ENCODE measurements at regions not wholly inside any gene's neighbourhood (a gene's known extent, or its start where the extent isn't known, plus 50 kb on each side); places are given as distances from the start of the nearest gene placed in this dataset.

DNA sequence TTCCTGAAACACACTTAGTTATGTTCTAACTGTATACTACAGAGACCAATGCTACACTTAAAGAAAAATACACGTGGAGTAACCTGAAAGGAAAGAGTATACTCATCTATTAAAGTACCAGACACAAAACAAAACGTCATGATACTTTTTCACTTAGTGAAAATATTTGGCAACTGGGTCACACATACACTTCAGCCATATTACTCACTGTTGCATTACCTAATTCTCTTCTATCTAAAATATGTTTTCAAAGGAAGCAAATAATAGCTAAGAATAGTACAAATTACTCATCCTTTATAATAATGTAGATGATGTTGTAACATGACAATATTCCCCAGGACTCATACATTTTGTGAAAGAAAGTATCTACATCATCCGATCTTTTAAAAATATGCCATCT, 76.5 kb upstream of the EPB41L3 start:
- CTCF ChIA-PET = no interaction called here
- no peaks in the 10 kb centered on the region for H3K9me3 Mint-ChIP-seq (ENCODE audit: low read depth)
- H3K36me3 Mint-ChIP-seq = no peaks in the 10 kb centered on the region

DNA sequence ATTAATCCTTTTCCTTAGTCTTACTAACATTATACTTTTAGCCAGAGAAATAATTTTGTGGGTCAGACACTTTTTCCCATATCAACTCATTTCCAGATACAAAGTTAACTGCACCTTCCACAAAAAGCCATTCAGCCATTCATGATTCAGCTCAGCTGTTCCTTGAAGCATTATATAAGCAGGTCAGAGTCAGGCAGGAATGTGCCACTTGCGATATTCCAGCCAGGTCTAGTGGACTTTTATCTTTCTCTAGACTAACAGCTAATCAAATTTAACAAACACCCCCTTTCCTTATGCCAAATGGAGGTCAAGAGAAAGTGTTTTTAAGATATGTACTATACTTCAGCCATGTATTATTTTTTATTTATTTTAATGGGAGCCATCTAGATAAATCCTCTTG, 75.6 kb upstream of the EPB41L3 start:
- no peaks in the 10 kb centered on the region for H3K36me3 Mint-ChIP-seq
- no peak overlapping the region for H3K4me3 Mint-ChIP-seq
- no peak overlapping the region for H3K27ac Mint-ChIP-seq
- no peaks in the 10 kb centered on the region for H3K4me1 Mint-ChIP-seq
- CTCF ChIA-PET = no interaction called here
- no peak for DNase-seq
- no peaks in the 10 kb centered on the region for H3K27me3 Mint-ChIP-seq
- no peak for ATAC-seq
- no peaks in the 10 kb centered on the region for H3K9me3 Mint-ChIP-seq (ENCODE audit: low read depth)

More for the DNA sequence above, 76.5 kb upstream of the EPB41L3 start:
- H3K27me3 Mint-ChIP-seq = no peaks in the 10 kb centered on the region
- no peak overlapping the region for H3K27ac Mint-ChIP-seq
- ATAC-seq (no peak), DNase-seq (no peak)
- no peaks in the 10 kb centered on the region for H3K4me1 Mint-ChIP-seq
- no peak overlapping the region for H3K4me3 Mint-ChIP-seq

DNA sequence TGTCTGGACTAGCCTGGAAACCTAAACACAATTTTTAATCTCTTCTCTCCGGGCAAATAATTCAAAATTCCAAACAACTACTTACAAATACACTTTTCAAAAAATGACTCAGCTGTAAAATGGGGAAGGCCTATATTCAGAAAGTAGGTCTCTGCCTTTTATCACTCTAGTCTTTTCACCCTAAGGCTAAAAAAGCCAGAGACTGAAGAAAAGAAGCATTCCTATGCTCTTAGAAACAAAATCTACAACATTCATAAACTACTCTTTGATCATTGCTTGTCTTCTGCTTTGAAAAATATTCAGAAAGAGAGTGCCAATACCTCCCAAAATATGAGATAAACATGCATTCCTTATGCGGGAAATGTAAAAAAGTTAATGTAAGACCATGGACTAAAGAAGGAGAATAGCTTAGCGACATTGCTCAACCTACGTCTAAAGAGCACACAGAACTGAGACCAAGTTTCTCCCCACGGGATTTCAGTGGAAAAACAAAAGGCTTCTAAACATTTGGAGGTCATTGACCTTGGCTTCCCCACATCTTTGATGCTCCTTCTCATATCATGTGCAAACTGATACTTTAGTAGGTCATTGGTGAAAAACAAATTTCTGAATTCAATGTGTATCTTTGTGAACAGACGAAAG, 74.4 kb upstream of the EPB41L3 start:
- DNase-seq = no peak
- H3K4me3 Mint-ChIP-seq = no peak overlapping the region
- CTCF ChIA-PET = no interaction called here
- no peaks in the 10 kb centered on the region for H3K9me3 Mint-ChIP-seq (ENCODE audit: low read depth)
- H3K27ac Mint-ChIP-seq = no peak overlapping the region
- ATAC-seq = no peak
- H3K4me1 Mint-ChIP-seq = no peaks in the 10 kb centered on the region
- no peaks in the 10 kb centered on the region for H3K27me3 Mint-ChIP-seq
- H3K36me3 Mint-ChIP-seq = no peaks in the 10 kb centered on the region

DNA sequence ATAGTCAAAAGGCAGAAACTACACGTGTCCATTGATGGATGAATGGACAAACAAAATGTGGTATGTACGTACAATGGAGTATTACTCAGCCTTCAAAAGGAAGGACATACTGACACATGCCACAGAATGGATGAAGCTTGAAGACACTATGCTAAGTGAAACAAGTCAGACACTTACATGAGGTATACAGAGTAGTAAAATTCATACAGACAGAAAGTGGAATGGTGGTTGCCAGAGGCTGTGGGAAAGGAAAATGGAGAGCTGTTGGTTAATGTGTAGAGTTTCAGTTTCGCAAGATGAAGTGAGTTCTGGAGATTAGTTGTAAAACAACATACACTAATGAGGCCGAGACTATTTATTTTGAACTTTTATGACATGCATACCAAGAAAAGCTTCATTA, 67.4 kb upstream of the EPB41L3 start:
- H3K36me3 Mint-ChIP-seq = no peaks in the 10 kb centered on the region
- ATAC-seq (no peak), DNase-seq (no peak)
- no peaks in the 10 kb centered on the region for H3K9me3 Mint-ChIP-seq (ENCODE audit: low read depth)
- no peak overlapping the region for H3K27ac Mint-ChIP-seq
- H3K4me1 Mint-ChIP-seq = no peaks in the 10 kb centered on the region
- CTCF ChIA-PET = no interaction called here
- H3K27me3 Mint-ChIP-seq = no peaks in the 10 kb centered on the region
- no peak overlapping the region for H3K4me3 Mint-ChIP-seq

DNA sequence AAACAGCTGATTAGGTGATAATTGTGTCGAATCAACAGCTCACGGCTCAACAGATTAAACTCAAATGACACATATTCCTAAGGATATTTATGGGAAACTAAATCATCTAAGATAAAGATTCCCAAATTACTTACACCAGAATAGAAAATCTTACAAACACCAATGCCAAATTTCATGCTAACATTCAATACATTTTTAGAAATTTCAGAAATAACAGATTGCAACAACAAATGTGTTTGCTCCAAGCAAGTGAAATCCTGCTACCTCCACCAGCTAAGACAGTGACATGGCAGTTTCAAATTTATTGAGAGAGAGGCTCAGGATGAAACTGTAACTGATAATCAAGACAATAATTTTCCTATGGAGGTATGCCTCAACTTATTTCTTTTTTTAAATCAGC, 65.0 kb upstream of the EPB41L3 start:
- ATAC-seq = no peak
- no peaks in the 10 kb centered on the region for H3K4me1 Mint-ChIP-seq
- no peaks in the 10 kb centered on the region for H3K9me3 Mint-ChIP-seq (ENCODE audit: low read depth)
- no peak overlapping the region for H3K27ac Mint-ChIP-seq
- DNase-seq = no peak
- H3K4me3 Mint-ChIP-seq = no peak overlapping the region
- CTCF ChIA-PET = no interaction called here
- no peaks in the 10 kb centered on the region for H3K27me3 Mint-ChIP-seq
- H3K36me3 Mint-ChIP-seq = no peaks in the 10 kb centered on the region

DNA sequence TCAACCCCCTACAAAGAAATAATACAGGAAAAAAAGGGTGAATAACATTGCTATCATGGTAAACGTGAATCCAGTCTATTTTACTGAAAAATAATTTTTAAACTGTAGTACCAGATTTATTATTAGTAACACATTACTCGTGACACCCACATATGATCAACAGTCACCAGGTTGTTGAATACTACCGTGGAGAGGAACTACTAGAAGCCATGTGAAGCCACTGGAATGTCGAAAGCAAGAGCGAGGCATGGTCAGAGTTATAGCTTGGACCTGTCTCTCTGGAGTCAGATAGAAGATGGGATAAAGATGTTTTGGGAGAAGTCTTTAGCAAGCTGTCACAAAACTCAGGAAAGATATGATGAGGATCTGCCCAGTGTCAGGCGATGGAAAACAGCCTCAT, 63.2 kb upstream of the EPB41L3 start:
- Mint-ChIP-seq H3K4me3 (no peak overlapping the region), H3K27me3 (no peaks in the 10 kb centered on the region), H3K36me3 (no peaks in the 10 kb centered on the region), H3K9me3 (ENCODE audit: low read depth) (no peaks in the 10 kb centered on the region), H3K4me1 (no peaks in the 10 kb centered on the region), H3K27ac (no peak overlapping the region)
- ATAC-seq = no peak
- no peak for DNase-seq
- CTCF ChIA-PET = no interaction called here

DNA sequence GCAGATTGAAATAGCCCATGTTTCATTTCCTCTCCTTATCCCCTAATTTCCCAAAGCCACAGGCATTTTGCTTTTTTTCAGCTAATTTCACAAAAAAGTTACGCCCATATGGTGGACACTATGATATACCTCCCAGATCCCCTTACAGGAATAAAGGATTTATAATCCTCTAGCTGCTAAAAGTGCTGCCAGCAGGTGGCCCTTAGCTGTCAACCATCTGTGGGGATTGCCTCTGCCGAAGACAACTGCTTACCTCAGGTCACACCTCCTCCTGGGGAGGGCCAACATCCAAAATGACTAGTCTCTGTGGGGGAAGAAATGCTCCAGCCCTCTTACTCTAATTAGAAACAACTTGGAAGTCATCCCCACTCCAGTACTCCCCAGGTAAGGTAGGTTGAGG, 61.0 kb upstream of the EPB41L3 start:
- CTCF ChIA-PET = no interaction called here
- Mint-ChIP-seq H3K9me3 (ENCODE audit: low read depth) (no peaks in the 10 kb centered on the region), H3K4me1 (no peaks in the 10 kb centered on the region), H3K27me3 (no peaks in the 10 kb centered on the region), H3K4me3 (no peak overlapping the region), H3K27ac (no peak overlapping the region), H3K36me3 (no peaks in the 10 kb centered on the region)
- DNase-seq (no peak), ATAC-seq (no peak)

DNA sequence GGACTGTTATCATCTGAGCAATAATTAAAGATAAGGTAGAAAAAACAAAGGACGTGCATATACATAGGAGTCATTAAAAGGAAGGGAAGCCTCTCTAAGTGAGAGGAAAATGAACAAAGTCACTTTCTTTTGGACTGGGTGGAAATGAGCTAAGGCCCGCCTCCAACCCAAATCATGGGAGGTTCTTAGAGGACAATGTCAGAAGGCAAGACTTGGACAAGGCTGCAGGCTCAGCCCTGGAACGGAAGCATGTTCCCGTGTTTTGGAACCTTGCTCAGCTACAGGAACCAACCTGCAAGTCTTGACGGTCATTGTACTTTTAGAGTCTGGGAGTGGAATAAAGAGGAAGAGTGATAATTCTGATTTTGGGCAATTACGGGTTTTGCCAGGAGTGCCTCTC, 59.4 kb upstream of the EPB41L3 start:
- Mint-ChIP-seq H3K9me3 (ENCODE audit: low read depth) (no peaks in the 10 kb centered on the region), H3K36me3 (no peaks in the 10 kb centered on the region), H3K4me3 (no peak overlapping the region), H3K4me1 (no peaks in the 10 kb centered on the region), H3K27me3 (no peaks in the 10 kb centered on the region), H3K27ac (no peak overlapping the region)
- CTCF ChIA-PET = no interaction called here
- ATAC-seq (no peak), DNase-seq (no peak)

DNA sequence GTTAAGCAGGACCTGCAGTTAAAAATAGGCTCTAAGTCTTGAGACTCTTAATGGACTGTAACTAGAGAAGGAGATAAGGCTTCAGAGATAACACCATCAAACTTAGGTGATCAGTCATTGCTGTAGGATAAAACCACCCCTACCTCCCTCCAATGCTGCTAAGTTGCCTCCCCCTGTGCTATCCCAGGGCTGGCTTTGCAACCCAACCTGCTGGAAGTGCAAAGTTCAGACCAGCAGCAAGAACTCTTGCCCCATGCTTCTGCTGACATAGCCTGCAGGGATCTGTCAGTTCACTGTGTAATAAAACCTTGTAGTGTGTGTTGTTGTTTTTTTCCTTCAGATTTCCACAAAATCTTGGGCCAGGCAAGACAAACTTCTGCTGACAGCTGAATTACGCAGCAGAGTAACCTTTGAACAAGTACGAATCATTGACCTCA, 57.4 kb upstream of the EPB41L3 start:
- Mint-ChIP-seq H3K4me1 (no peaks in the 10 kb centered on the region), H3K27me3 (no peaks in the 10 kb centered on the region), H3K4me3 (no peak overlapping the region), H3K27ac (no peak overlapping the region), H3K36me3 (no peaks in the 10 kb centered on the region), H3K9me3 (ENCODE audit: low read depth) (no peaks in the 10 kb centered on the region)
- no peak for ATAC-seq
- CTCF ChIA-PET = no interaction called here
- DNase-seq = no peak

DNA sequence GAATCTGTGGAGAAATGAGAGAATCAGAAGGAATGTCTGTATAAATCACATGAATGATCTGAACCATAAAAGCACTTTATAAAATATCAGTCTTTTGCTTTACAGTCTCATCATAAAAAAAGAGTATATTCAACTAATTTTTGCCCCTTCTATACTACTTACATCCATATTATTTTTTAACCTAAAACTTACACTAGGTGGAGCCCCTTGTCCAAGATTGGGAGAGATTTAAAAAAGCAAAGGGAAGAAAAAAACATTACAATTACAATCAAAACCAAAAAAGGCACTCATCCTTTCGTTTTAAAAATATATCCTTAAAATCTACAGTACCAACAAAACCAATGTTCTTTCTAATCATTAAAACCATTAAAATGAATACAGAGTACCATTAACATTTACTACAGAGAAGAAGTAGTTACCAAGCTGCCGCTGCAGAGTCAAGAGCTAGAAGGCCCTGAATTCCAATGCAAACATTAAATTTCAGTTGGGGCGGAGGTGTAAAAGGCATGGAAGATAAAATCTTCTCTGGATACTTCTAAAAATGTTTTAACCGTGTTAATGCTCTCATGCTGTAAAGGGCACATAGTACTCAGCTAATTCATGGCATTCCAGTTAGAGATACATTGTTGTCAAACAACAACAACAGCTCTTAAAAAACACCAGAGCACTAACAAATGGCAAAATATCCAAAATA, 56.7 kb upstream of the EPB41L3 start:
- no peaks in the 10 kb centered on the region for H3K9me3 Mint-ChIP-seq (ENCODE audit: low read depth)
- DNase-seq = no peak
- CTCF ChIA-PET = no interaction called here
- no peak overlapping the region for H3K4me3 Mint-ChIP-seq
- ATAC-seq = no peak
- H3K4me1 Mint-ChIP-seq = no peaks in the 10 kb centered on the region
- no peak overlapping the region for H3K27ac Mint-ChIP-seq
- H3K36me3 Mint-ChIP-seq = no peaks in the 10 kb centered on the region
- H3K27me3 Mint-ChIP-seq = no peaks in the 10 kb centered on the region

DNA sequence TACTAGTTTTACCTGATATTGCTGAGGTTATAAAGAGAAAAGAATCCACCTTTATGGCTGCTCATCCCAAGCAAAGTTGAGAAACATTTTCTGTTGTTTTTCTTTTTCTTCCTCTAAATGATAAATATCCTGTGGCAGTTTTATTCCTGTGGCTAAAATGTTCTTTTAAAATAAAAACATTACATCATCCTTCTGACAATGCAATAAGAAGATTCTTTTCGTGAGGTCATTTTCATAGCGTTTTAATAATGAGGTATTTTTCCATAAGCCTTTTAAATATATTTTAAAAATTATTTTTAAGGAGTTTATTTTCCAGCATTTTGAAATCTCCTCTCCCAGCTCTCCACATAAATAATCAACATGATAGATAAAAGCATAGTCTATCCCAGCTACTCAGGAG, 52.8 kb upstream of the EPB41L3 start:
- DNase-seq (no peak), ATAC-seq (no peak)
- Mint-ChIP-seq H3K4me1 (no peaks in the 10 kb centered on the region), H3K4me3 (no peak overlapping the region), H3K9me3 (ENCODE audit: low read depth) (peaks cover 1% of the 10 kb centered on the region), H3K27ac (no peak overlapping the region), H3K36me3 (no peaks in the 10 kb centered on the region), H3K27me3 (no peaks in the 10 kb centered on the region)
- CTCF ChIA-PET = no interaction called here
